LNCaP clone FGC (cell line): ENCODE measurements at regions not wholly inside any gene's neighbourhood (a gene's known extent, or its start where the extent isn't known, plus 50 kb on each side); places are given as distances from the start of the nearest gene placed in this dataset.

Source experiments
- DNase-seq: peaks from one replicate; pipeline ENCODE4 v3.0.0-alpha.2; 2011; ENCODE audit warnings: low read depth
- H3K4me3 ChIP-seq: 2 replicates; pipeline ENCODE4 v1.5.1; 2011; ENCODE audit warnings: mild to moderate bottlenecking, low read depth, low read length, control low read depth
- TF ChIP-seq, protein P1 (sequence below): IDR thresholded peaks from 2 replicates; pipeline ENCODE4 v1.5.1; 2012; ENCODE audit warnings: mild to moderate bottlenecking; ENCODE audit not compliant: control insufficient read depth, insufficient read depth; ENCODE audit errors: extremely low read depth

DNA sequence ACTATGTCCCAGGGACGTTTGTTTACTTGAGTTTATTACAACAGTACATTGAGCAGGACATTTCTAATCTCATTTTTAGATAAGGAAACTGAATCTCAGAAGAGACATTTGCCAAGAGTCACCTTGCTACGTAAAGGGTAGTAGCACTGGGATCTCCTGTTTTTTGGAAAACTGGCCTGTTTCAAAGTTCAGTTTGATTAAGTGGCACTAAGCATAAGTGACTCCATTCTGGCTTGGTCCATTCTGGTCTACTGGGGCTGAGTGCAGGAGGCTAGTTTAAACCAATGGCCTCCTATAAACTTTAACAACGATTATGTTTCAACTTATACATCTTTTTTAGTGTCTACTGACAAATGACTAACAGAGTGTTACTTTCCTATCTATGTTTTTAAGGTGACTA lies 382.5 kb downstream of the ANKRD50 start:
- TF ChIP-seq, protein P1, sequence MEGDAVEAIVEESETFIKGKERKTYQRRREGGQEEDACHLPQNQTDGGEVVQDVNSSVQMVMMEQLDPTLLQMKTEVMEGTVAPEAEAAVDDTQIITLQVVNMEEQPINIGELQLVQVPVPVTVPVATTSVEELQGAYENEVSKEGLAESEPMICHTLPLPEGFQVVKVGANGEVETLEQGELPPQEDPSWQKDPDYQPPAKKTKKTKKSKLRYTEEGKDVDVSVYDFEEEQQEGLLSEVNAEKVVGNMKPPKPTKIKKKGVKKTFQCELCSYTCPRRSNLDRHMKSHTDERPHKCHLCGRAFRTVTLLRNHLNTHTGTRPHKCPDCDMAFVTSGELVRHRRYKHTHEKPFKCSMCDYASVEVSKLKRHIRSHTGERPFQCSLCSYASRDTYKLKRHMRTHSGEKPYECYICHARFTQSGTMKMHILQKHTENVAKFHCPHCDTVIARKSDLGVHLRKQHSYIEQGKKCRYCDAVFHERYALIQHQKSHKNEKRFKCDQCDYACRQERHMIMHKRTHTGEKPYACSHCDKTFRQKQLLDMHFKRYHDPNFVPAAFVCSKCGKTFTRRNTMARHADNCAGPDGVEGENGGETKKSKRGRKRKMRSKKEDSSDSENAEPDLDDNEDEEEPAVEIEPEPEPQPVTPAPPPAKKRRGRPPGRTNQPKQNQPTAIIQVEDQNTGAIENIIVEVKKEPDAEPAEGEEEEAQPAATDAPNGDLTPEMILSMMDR, result no peak
- DNase-seq, result no peak
- no peak overlapping the region for H3K4me3 ChIP-seq

DNA sequence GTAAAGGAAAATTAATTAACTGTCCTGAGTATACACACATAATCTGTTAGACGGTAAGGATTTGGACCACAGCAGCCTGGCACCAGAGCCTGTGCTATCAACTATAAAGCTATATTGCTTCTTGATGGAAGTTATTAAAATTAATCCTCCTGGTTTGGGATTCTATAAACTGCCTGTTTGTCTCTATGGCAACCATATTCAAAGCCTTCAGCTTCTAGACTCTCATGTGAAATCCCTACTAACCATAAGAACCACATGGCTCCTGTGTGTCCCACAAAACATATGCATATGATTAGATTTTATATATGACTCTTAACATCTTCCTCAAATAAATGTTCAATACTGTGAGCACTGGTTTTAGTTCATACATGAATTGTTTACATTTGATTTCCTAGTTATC lies 380.8 kb downstream of the ANKRD50 start:
- DNase-seq, result no peak
- no peak overlapping the region for H3K4me3 ChIP-seq
- TF ChIP-seq, protein P1, result no peak

DNA sequence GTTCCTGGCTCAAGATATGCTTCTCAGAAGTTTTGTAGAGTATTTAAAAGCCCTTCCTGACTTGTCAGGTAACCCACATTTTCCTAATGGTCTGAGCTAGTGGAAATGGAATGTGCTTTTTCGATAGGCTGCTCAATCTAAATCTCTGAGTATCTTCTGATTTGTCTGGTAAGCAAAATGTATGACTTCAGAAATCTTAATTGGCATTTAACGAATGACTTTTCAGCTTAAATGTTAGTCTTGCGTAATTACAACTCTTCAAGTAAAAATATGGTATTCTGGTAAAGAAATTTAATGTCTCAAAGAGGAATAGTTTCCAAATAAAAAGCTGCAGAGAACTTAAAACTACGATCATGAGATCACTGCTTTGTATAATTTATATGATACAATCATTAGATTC lies 379.1 kb downstream of the ANKRD50 start:
- TF ChIP-seq, protein P1, result no peak
- DNase-seq, result no peak

DNA sequence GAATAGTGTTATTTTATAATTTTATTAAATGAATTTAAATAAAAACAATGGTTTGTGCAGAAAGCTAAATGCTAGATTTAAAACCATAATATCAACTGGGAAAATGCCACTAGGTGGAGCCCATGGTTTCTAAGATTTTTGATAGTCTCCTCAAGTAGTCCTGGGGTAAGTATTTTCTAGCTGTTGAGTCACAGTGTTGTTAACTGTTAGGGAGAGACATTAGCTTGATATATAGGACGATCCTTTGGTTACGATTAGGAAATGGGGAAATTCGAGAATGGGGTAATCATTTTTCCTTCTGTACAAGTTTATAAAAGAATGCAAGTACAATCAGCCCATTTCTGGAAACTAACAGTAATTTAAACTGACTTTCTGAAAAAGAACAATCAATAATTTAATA lies 378.4 kb downstream of the ANKRD50 start:
- no peak overlapping the region for H3K4me3 ChIP-seq
- TF ChIP-seq, protein P1, result peak; percentile 57
- DNase-seq, result peak; percentile 27

More for the DNA sequence above, 379.1 kb downstream of the ANKRD50 start:
- H3K4me3 ChIP-seq, result no peak overlapping the region

DNA sequence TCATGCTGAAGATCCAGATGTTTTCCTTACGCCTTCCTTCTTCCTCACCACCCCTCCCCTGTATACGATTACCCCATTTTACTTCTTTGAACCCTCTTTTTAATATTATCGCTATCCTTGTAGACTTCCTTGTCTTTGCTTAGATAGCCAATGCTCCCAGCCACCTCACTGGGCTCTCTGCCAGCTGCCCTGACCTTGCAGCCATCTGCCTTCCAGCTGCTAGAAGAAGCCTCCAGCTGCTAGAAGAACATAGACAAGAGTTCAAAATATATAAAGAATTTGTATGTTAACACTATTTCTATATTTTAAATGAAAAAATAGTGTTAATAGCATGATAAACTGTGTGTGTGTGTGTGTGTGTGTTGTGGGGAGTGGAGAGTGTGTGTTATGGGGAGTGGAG lies 374.7 kb downstream of the ANKRD50 start:
- no peak overlapping the region for H3K4me3 ChIP-seq
- TF ChIP-seq, protein P1, result no peak
- DNase-seq, result no peak

DNA sequence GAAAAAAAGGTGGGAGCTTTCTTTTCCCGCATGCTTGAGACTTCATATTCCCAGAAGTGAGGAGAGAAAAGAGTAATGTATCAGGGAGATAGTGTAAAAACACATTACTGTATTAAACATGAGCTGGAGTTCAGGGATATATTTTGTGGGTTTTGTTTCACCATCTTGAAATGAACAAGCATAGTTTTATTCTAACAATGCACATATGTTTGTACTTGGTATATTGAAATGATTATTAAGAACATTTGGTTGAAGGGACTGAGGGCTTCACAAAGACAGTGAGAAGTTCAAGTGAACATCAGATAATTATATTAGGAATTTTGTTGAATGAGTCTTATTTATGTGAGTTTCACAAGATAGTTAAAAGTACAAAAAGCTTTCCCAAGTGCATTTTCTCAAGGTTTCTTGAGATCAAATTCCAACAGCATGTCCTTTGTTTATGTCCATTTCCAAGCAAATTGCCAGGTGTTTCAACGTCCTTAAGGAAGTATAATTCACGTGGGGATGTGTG lies 368.8 kb downstream of the ANKRD50 start:
- no peak for DNase-seq
- H3K4me3 ChIP-seq, result no peak overlapping the region
- TF ChIP-seq, protein P1, result no peak

DNA sequence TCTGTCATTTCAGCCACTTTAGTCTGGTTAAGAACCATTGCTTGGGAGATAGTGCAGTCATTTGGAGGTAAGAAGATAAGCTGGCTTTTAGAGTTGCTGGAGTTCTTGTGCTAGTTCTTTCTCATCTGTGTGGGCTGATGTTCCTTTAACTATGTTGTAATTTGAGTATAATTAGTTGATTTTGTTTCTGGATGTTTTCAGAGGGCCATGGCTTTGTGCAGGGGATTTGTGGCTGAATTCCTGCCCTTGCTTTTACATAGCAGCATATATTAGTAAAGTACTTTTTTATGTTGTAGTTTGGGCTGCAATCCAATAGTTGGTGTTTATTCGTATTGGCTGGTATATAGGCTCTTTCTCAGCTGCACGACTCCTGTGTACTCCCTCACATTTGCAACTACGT lies 339.6 kb downstream of the ANKRD50 start:
- H3K4me3 ChIP-seq, result no peak overlapping the region
- no peak for DNase-seq
- TF ChIP-seq, protein P1, result no peak
